Epithelial cell of esophagus (primary cell): ENCODE measurements at regions not wholly inside any gene's neighbourhood (a gene's known extent, or its start where the extent isn't known, plus 50 kb on each side); places are given as distances from the start of the nearest gene placed in this dataset.

Experiments
- DNase-seq: peaks from one replicate; pipeline ENCODE4 v3.0.0; 2010; ENCODE audit warnings: low read depth
- H3K4me3 ChIP-seq: 2 replicates; pipeline ENCODE4 v1.5.1; 2011; ENCODE audit warnings: mild to moderate bottlenecking, low read length, control low read depth
- CTCF ChIP-seq: IDR thresholded peaks from 2 replicates; pipeline ENCODE4 v1.5.1; 2011; ENCODE audit warnings: low read depth, mild to moderate bottlenecking, low read length, control low read depth, inconsistent platforms; ENCODE audit not compliant: insufficient read depth; ENCODE audit errors: missing control alignments

- DNase-seq = no peak
- H3K4me3 ChIP-seq = no peak overlapping the region
- TF ChIP-seq CTCF = no peak
Observed at GRCh38 chr2:611519-611918, 65.7 kb downstream of the TMEM18 start.

GRCh38 chr2:610491-610890 is 66.7 kb downstream of the TMEM18 start:
- no peak for TF ChIP-seq CTCF
- DNase-seq = no peak

GRCh38 chr2:609881-610280 is 67.3 kb downstream of the TMEM18 start:
- H3K4me3 ChIP-seq = no peak overlapping the region
- no peak for DNase-seq
- no peak for TF ChIP-seq CTCF

More at GRCh38 chr2:610491-610890, 66.7 kb downstream of the TMEM18 start:
- H3K4me3 ChIP-seq = no peak overlapping the region

GRCh38 chr2:609449-609848 is 67.8 kb downstream of the TMEM18 start:
- no peak overlapping the region for H3K4me3 ChIP-seq
- no peak for TF ChIP-seq CTCF
- DNase-seq = no peak

- no peak for TF ChIP-seq CTCF
- H3K4me3 ChIP-seq = no peak overlapping the region
- DNase-seq = no peak
Observed at GRCh38 chr2:608711-609110, 68.5 kb downstream of the TMEM18 start.

- no peak overlapping the region for H3K4me3 ChIP-seq
- DNase-seq = no peak
- no peak for TF ChIP-seq CTCF
Observed at GRCh38 chr2:608297-608696, 68.9 kb downstream of the TMEM18 start.

- TF ChIP-seq CTCF = no peak
- H3K4me3 ChIP-seq = no peak overlapping the region
- no peak for DNase-seq
Observed at GRCh38 chr2:607709-608108, 69.5 kb downstream of the TMEM18 start.
